Muscle layer of duodenum (tissue), 2 donors: ENCODE measurements at regions not wholly inside any gene's neighbourhood (a gene's known extent, or its start where the extent isn't known, plus 50 kb on each side); places are given as distances from the start of the nearest gene placed in this dataset.

ENCODE experiments used
- H3K27ac ChIP-seq: one replicate; pipeline ENCODE4 v1.7.0; 2013; ENCODE audit warnings: mild to moderate bottlenecking, low read length
- H3K27me3 ChIP-seq: one replicate; pipeline ENCODE4 v1.7.0; 2013; ENCODE audit warnings: low read depth, mild to moderate bottlenecking, control low read depth, low read length
- H3K36me3 ChIP-seq, 2 donors: one replicate each; pipeline ENCODE4 v1.7.0; 2013; ENCODE audit warnings: low read length in 2 of 2, control low read depth in 1 of 2, mild to moderate bottlenecking in 1 of 2; ENCODE audit not compliant: insufficient read depth in 2 of 2, control insufficient read depth in 1 of 2
- H3K4me1 ChIP-seq, 2 donors: one replicate each; pipeline ENCODE4 v1.7.0; 2013; ENCODE audit warnings: low read length in 2 of 2, mild to moderate bottlenecking in 2 of 2, control low read depth in 1 of 2, moderate library complexity in 1 of 2; ENCODE audit not compliant: insufficient read depth in 2 of 2, control insufficient read depth in 1 of 2
- H3K4me3 ChIP-seq, 2 donors: one replicate each; pipeline ENCODE4 v1.7.0; 2013; ENCODE audit warnings: low read length in 2 of 2, low read depth in 1 of 2, mild to moderate bottlenecking in 1 of 2
- H3K9me3 ChIP-seq, 2 donors: one replicate each; pipeline ENCODE4 v1.7.0; 2013; ENCODE audit warnings: low read length in 2 of 2, control low read depth in 1 of 2, mild to moderate bottlenecking in 1 of 2; ENCODE audit not compliant: control insufficient read depth in 1 of 2
- donor health status: healthy.

GRCh38 chr5:1729641-1730486, 69.8 kb downstream of the MRPL36 start:
- H3K27ac ChIP-seq: no peak overlapping the region

GRCh38 chr5:1728846-1729245, 70.8 kb downstream of the MRPL36 start:
- Histone ChIP-seq H3K4me1 (no peaks in the 10 kb centered on the region), H3K9me3 (no peaks in the 10 kb centered on the region), H3K4me3 (no peak overlapping the region), H3K27ac (no peak overlapping the region), H3K36me3 (no peaks in the 10 kb centered on the region), H3K27me3 (no peaks in the 10 kb centered on the region)

More at GRCh38 chr5:1729641-1730486, 69.8 kb downstream of the MRPL36 start:
- no peaks in the 10 kb centered on the region for H3K9me3 ChIP-seq
- no peak overlapping the region for H3K4me3 ChIP-seq
- no peaks in the 10 kb centered on the region for H3K36me3 ChIP-seq
- H3K27me3 ChIP-seq: no peaks in the 10 kb centered on the region
- H3K4me1 ChIP-seq: no peaks in the 10 kb centered on the region

- Histone ChIP-seq H3K27me3 (no peaks in the 10 kb centered on the region), H3K4me1 (no peaks in the 10 kb centered on the region), H3K36me3 (no peaks in the 10 kb centered on the region), H3K27ac (no peak overlapping the region), H3K9me3 (no peaks in the 10 kb centered on the region), H3K4me3 (no peak overlapping the region)
Measured at GRCh38 chr5:1727571-1727970, 72.1 kb downstream of the MRPL36 start.

- H3K27me3 ChIP-seq: no peaks in the 10 kb centered on the region
Measured at GRCh38 chr5:1726956-1727355, 72.7 kb downstream of the MRPL36 start.

GRCh38 chr5:1726469-1726865, 73.2 kb downstream of the MRPL36 start:
- no peaks in the 10 kb centered on the region for H3K9me3 ChIP-seq
- no peak overlapping the region for H3K27ac ChIP-seq
- no peak overlapping the region for H3K4me3 ChIP-seq
- H3K27me3 ChIP-seq: no peaks in the 10 kb centered on the region
- no peaks in the 10 kb centered on the region for H3K36me3 ChIP-seq
- H3K4me1 ChIP-seq: no peaks in the 10 kb centered on the region

More at GRCh38 chr5:1726956-1727355, 72.7 kb downstream of the MRPL36 start:
- no peaks in the 10 kb centered on the region for H3K36me3 ChIP-seq
- no peak overlapping the region for H3K27ac ChIP-seq
- no peaks in the 10 kb centered on the region for H3K4me1 ChIP-seq
- H3K9me3 ChIP-seq: no peaks in the 10 kb centered on the region
- no peak overlapping the region for H3K4me3 ChIP-seq

GRCh38 chr5:1725641-1726468, 73.8 kb downstream of the MRPL36 start:
- H3K27me3 ChIP-seq: no peaks in the 10 kb centered on the region
- no peaks in the 10 kb centered on the region for H3K4me1 ChIP-seq
- no peak overlapping the region for H3K27ac ChIP-seq
- H3K9me3 ChIP-seq: no peaks in the 10 kb centered on the region
- H3K36me3 ChIP-seq: no peaks in the 10 kb centered on the region
- H3K4me3 ChIP-seq: no peak overlapping the region

GRCh38 chr5:1724822-1725602, 74.6 kb downstream of the MRPL36 start:
- Histone ChIP-seq H3K4me3 (no peak overlapping the region), H3K27ac (no peak overlapping the region), H3K36me3 (no peaks in the 10 kb centered on the region), H3K27me3 (no peaks in the 10 kb centered on the region), H3K9me3 (peaks cover 0 to 4% of the 10 kb centered on the region in 2 donors), H3K4me1 (no peaks in the 10 kb centered on the region)

GRCh38 chr5:1723957-1724821, 75.4 kb downstream of the MRPL36 start:
- no peaks in the 10 kb centered on the region for H3K27me3 ChIP-seq
- H3K4me3 ChIP-seq: no peak overlapping the region
- peaks cover 0 to 12% of the 10 kb centered on the region in 2 donors for H3K9me3 ChIP-seq
- no peaks in the 10 kb centered on the region for H3K4me1 ChIP-seq
- no peak overlapping the region for H3K27ac ChIP-seq
- H3K36me3 ChIP-seq: no peaks in the 10 kb centered on the region

- Histone ChIP-seq H3K27ac (no peak overlapping the region), H3K36me3 (no peaks in the 10 kb centered on the region), H3K27me3 (no peaks in the 10 kb centered on the region), H3K4me3 (no peak overlapping the region), H3K9me3 (peaks cover 6 to 15% of the 10 kb centered on the region in 2 donors), H3K4me1 (no peaks in the 10 kb centered on the region)
Measured at GRCh38 chr5:1723476-1723875, 76.2 kb downstream of the MRPL36 start.

- Histone ChIP-seq H3K4me1 (no peaks in the 10 kb centered on the region), H3K9me3 (peaks cover 6 to 20% of the 10 kb centered on the region in 2 donors), H3K4me3 (no peak overlapping the region), H3K27ac (no peak overlapping the region), H3K27me3 (no peaks in the 10 kb centered on the region), H3K36me3 (no peaks in the 10 kb centered on the region)
Measured at GRCh38 chr5:1722877-1723276, 76.8 kb downstream of the MRPL36 start.
